Ovary (tissue), 7 donors: ENCODE measurements at regions not wholly inside any gene's neighbourhood (a gene's known extent, or its start where the extent isn't known, plus 50 kb on each side); places are given as distances from the start of the nearest gene placed in this dataset.

Source experiments
- DNase-seq, 5 donors: peaks; one replicate each; pipeline ENCODE4 v3.0.0-alpha.2; 2019 to 2020
- H3K27ac ChIP-seq, 2 donors: fragments of 200-600 bp; one replicate each; pipeline versions ENCODE4 v1.5.1 to v1.8.0; 2019 to 2022
- H3K27me3 ChIP-seq: fragments of 200-600 bp; one replicate; pipeline ENCODE4 v1.8.0; 2022
- H3K36me3 ChIP-seq: fragments of 200-600 bp; sonication (generic); one replicate; pipeline ENCODE4 v1.5.1; 2019
- H3K4me1 ChIP-seq: one replicate; pipeline ENCODE4 v1.8.1; 2013; ENCODE audit warnings: mild to moderate bottlenecking, moderate library complexity; ENCODE audit not compliant: insufficient read depth
- H3K4me3 ChIP-seq: fragments of 200-600 bp; sonication (generic); one replicate; pipeline ENCODE4 v1.5.1; 2017
- H3K9me3 ChIP-seq, 2 donors: fragments of 200-600 bp in 1 of 2; sonication (generic) in 1 of 2; one replicate each; pipeline versions ENCODE4 v1.5.1 to v1.8.1; 2013 to 2019; ENCODE audit warnings: mild to moderate bottlenecking in 1 of 2, moderate library complexity in 1 of 2
- CTCF ChIP-seq, 3 donors: fragments of 450-650 bp in 2 of 3; fragments of 200-600 bp in 1 of 3; IDR thresholded peaks; one replicate each; pipeline versions ENCODE4 v1.5.1 to v1.8.0; 2016 to 2022; ENCODE audit warnings: antibody characterized with exemption in 3 of 3, mild to moderate bottlenecking in 1 of 3
- EP300 ChIP-seq: sonication (generic); formaldehyde crosslinking; IDR thresholded peaks from one replicate; pipeline ENCODE4 v1.6.1; 2017; ENCODE audit warnings: antibody characterized with exemption
- POLR2A ChIP-seq: fragments of 450-650 bp; IDR thresholded peaks from one replicate; pipeline ENCODE4 v1.6.1; 2017; ENCODE audit warnings: antibody characterized with exemption, mild to moderate bottlenecking, moderate library complexity
- WGBS, 3 donors: extraction: QIAGEN DNeasy Blood & Tissue Kit in 1 of 3; methylation state at CpG; one replicate each; pipeline versions ENCODE4 v1.1.5 to v1.1.7; 2013 to 2017; 5-methylcytosine and 5-hydroxymethylcytosine counted together
- intact Hi-C, 4 donors: fragments of 100-400 bp; cut with DNase I; formaldehyde crosslinking; loops; one replicate each; pipeline versions ENCODE4 v1.11.0 to v1.15.1; 2022 to 2023
- donor health status: DM: no; HTN: no; CAD: no; lungs with moderate emphysema.
- donor health status: DM: no; HTN: no; CAD: no.
- donor health status: Bipolar disorder and iron deficiency.
- donor health status: DM: no; HTN: no; CAD: no.
- donor health status: DM: yes; HTN: yes; CAD: no.

GRCh38 chr1:36693603-36694002 is 210.9 kb upstream of the CSF3R start:
- H3K27ac ChIP-seq = no peak overlapping the region
- no peaks in the 10 kb centered on the region for H3K9me3 ChIP-seq
- no peak for DNase-seq
- no peaks in the 10 kb centered on the region for H3K27me3 ChIP-seq
- H3K4me3 ChIP-seq = no peak overlapping the region
- no peak for TF ChIP-seq POLR2A
- TF ChIP-seq CTCF (IDR thresholded peaks at IDR 0.05) = no peak
- no peak for TF ChIP-seq EP300
- 64 to 74% (median 70%) methylated on average over 11 of the region's 11 CpGs for WGBS, 3 donors
- H3K4me1 ChIP-seq = no peaks in the 10 kb centered on the region
- H3K36me3 ChIP-seq = no peaks in the 10 kb centered on the region
- intact Hi-C loops = no loop called here

GRCh38 chr1:36693161-36693525 is 210.4 kb upstream of the CSF3R start:
- no peak for TF ChIP-seq POLR2A
- no peak for TF ChIP-seq EP300
- no peak for TF ChIP-seq CTCF (IDR thresholded peaks at IDR 0.05)
- Histone ChIP-seq H3K4me3 (no peak overlapping the region), H3K27ac (no peak overlapping the region), H3K27me3 (no peaks in the 10 kb centered on the region), H3K4me1 (no peaks in the 10 kb centered on the region), H3K36me3 (no peaks in the 10 kb centered on the region), H3K9me3 (no peaks in the 10 kb centered on the region)
- WGBS, 3 donors = 28 to 29% (median 29%) methylated on average over 6 of the region's 6 CpGs
- intact Hi-C loops = no loop called here
- DNase-seq = no peak

- Histone ChIP-seq H3K27me3 (no peaks in the 10 kb centered on the region), H3K4me3 (no peak overlapping the region), H3K27ac (no peak overlapping the region), H3K9me3 (no peaks in the 10 kb centered on the region), H3K4me1 (no peaks in the 10 kb centered on the region), H3K36me3 (no peaks in the 10 kb centered on the region)
- no peak for DNase-seq
- intact Hi-C loops = no loop called here
- TF ChIP-seq POLR2A = no peak
- no peak for TF ChIP-seq CTCF (IDR thresholded peaks at IDR 0.05)
- no peak for TF ChIP-seq EP300
- 61 to 76% (median 68%) methylated on average over 9 to 10 of the region's 10 CpGs for WGBS, 3 donors
Measured at GRCh38 chr1:36692465-36693160, 209.9 kb upstream of the CSF3R start.

GRCh38 chr1:36691374-36691773 is 208.7 kb upstream of the CSF3R start:
- Histone ChIP-seq H3K27ac (no peak overlapping the region), H3K27me3 (no peaks in the 10 kb centered on the region), H3K9me3 (no peaks in the 10 kb centered on the region), H3K4me1 (no peaks in the 10 kb centered on the region), H3K36me3 (no peaks in the 10 kb centered on the region), H3K4me3 (no peak overlapping the region)
- WGBS, 3 donors = 47 to 59% (median 56%) methylated on average over 3 of the region's 3 CpGs
- DNase-seq = no peak
- intact Hi-C loops = no loop called here
- TF ChIP-seq EP300 (no peak), CTCF (IDR thresholded peaks at IDR 0.05) (no peak), POLR2A (no peak)
